ENCODE measurements at regions not wholly inside any gene's neighbourhood (a gene's known extent, or its start where the extent isn't known, plus 50 kb on each side); places are given as distances from the start of the nearest gene placed in this dataset.

GRCh38 chr7:81068-81925 is 111.1 kb upstream of the FAM20C start:
- intact Hi-C loops (cut with micrococcal nuclease): no loop called here
- H3K27ac Mint-ChIP-seq: no peak overlapping the region

GRCh38 chr7:81926-82756 is 110.2 kb upstream of the FAM20C start:
- no peak overlapping the region for H3K27ac Mint-ChIP-seq
- peaks cover 33% of the 10 kb centered on the region for H3K27me3 Mint-ChIP-seq
- no peak overlapping the region for H3K4me3 Mint-ChIP-seq
- peaks cover 54% of the 10 kb centered on the region for H3K4me1 Mint-ChIP-seq (ENCODE audit: low read depth)
- no peaks in the 10 kb centered on the region for H3K9me3 Mint-ChIP-seq
- intact Hi-C loops (cut with micrococcal nuclease): no loop called here
- H3K36me3 Mint-ChIP-seq (ENCODE audit: low read depth): no peaks in the 10 kb centered on the region

More at GRCh38 chr7:81068-81925, 111.1 kb upstream of the FAM20C start:
- Mint-ChIP-seq H3K36me3 (ENCODE audit: low read depth) (no peaks in the 10 kb centered on the region), H3K27me3 (peaks cover 28% of the 10 kb centered on the region), H3K4me3 (peak overlapping the region; percentile 8), H3K9me3 (no peaks in the 10 kb centered on the region), H3K4me1 (ENCODE audit: low read depth) (peaks cover 46% of the 10 kb centered on the region)

GRCh38 chr7:82757-83155 is 109.6 kb upstream of the FAM20C start:
- H3K36me3 Mint-ChIP-seq (ENCODE audit: low read depth): no peaks in the 10 kb centered on the region
- intact Hi-C loops (cut with micrococcal nuclease): no loop called here
- no peak overlapping the region for H3K27ac Mint-ChIP-seq
- H3K4me3 Mint-ChIP-seq: no peak overlapping the region
- H3K9me3 Mint-ChIP-seq: no peaks in the 10 kb centered on the region
- H3K27me3 Mint-ChIP-seq: peaks cover 33% of the 10 kb centered on the region
- H3K4me1 Mint-ChIP-seq (ENCODE audit: low read depth): peaks cover 59% of the 10 kb centered on the region

- no peaks in the 10 kb centered on the region for H3K36me3 Mint-ChIP-seq (ENCODE audit: low read depth)
- H3K9me3 Mint-ChIP-seq: no peaks in the 10 kb centered on the region
- H3K4me3 Mint-ChIP-seq: no peak overlapping the region
- peaks cover 66% of the 10 kb centered on the region for H3K4me1 Mint-ChIP-seq (ENCODE audit: low read depth)
- H3K27ac Mint-ChIP-seq: no peak overlapping the region
- peaks cover 37% of the 10 kb centered on the region for H3K27me3 Mint-ChIP-seq
- intact Hi-C loops (cut with micrococcal nuclease): no loop called here
Measured at GRCh38 chr7:83441-83840, 108.9 kb upstream of the FAM20C start.

GRCh38 chr7:83861-84632 is 108.3 kb upstream of the FAM20C start:
- Mint-ChIP-seq H3K4me1 (ENCODE audit: low read depth) (peaks cover 69% of the 10 kb centered on the region), H3K9me3 (no peaks in the 10 kb centered on the region), H3K36me3 (ENCODE audit: low read depth) (no peaks in the 10 kb centered on the region), H3K4me3 (no peak overlapping the region), H3K27ac (no peak overlapping the region), H3K27me3 (peaks cover 34% of the 10 kb centered on the region)
- intact Hi-C loops (cut with micrococcal nuclease): no loop called here

- Mint-ChIP-seq H3K9me3 (no peaks in the 10 kb centered on the region), H3K27ac (no peak overlapping the region), H3K36me3 (ENCODE audit: low read depth) (no peaks in the 10 kb centered on the region)
Measured at GRCh38 chr7:84633-85020, 107.7 kb upstream of the FAM20C start.

GRCh38 chr7:85074-85882 is 107.1 kb upstream of the FAM20C start:
- Mint-ChIP-seq H3K27me3 (peaks cover 27% of the 10 kb centered on the region), H3K36me3 (ENCODE audit: low read depth) (no peaks in the 10 kb centered on the region), H3K4me1 (ENCODE audit: low read depth) (peaks cover 69% of the 10 kb centered on the region), H3K9me3 (no peaks in the 10 kb centered on the region), H3K27ac (no peak overlapping the region), H3K4me3 (no peak overlapping the region)
- intact Hi-C loops (cut with micrococcal nuclease): no loop called here

More at GRCh38 chr7:84633-85020, 107.7 kb upstream of the FAM20C start:
- H3K4me3 Mint-ChIP-seq: no peak overlapping the region
- intact Hi-C loops (cut with micrococcal nuclease): no loop called here
- peaks cover 69% of the 10 kb centered on the region for H3K4me1 Mint-ChIP-seq (ENCODE audit: low read depth)
- H3K27me3 Mint-ChIP-seq: peaks cover 31% of the 10 kb centered on the region

GRCh38 chr7:85883-86515 is 106.4 kb upstream of the FAM20C start:
- H3K27ac Mint-ChIP-seq: peak overlapping the region; percentile 71
- H3K4me3 Mint-ChIP-seq: no peak overlapping the region
- no peaks in the 10 kb centered on the region for H3K36me3 Mint-ChIP-seq (ENCODE audit: low read depth)
- peaks cover 22% of the 10 kb centered on the region for H3K27me3 Mint-ChIP-seq
- H3K9me3 Mint-ChIP-seq: no peaks in the 10 kb centered on the region
- intact Hi-C loops (cut with micrococcal nuclease): no loop called here
- H3K4me1 Mint-ChIP-seq (ENCODE audit: low read depth): peaks cover 69% of the 10 kb centered on the region

GRCh38 chr7:86629-87028 is 105.7 kb upstream of the FAM20C start:
- intact Hi-C loops (cut with micrococcal nuclease): no loop called here
- Mint-ChIP-seq H3K4me3 (no peak overlapping the region), H3K9me3 (no peaks in the 10 kb centered on the region), H3K27me3 (peaks cover 22% of the 10 kb centered on the region), H3K27ac (peak overlapping the region; percentile 71), H3K4me1 (ENCODE audit: low read depth) (peaks cover 69% of the 10 kb centered on the region), H3K36me3 (ENCODE audit: low read depth) (no peaks in the 10 kb centered on the region)

GRCh38 chr7:87047-87446 is 105.3 kb upstream of the FAM20C start:
- Mint-ChIP-seq H3K4me1 (ENCODE audit: low read depth) (peaks cover 67% of the 10 kb centered on the region), H3K36me3 (ENCODE audit: low read depth) (no peaks in the 10 kb centered on the region), H3K27me3 (peaks cover 25% of the 10 kb centered on the region), H3K4me3 (no peak overlapping the region), H3K27ac (no peak overlapping the region), H3K9me3 (no peaks in the 10 kb centered on the region)
- intact Hi-C loops (cut with micrococcal nuclease): no loop called here

GRCh38 chr7:87671-88070 is 104.7 kb upstream of the FAM20C start:
- Mint-ChIP-seq H3K4me3 (no peak overlapping the region), H3K27ac (peak overlapping the region; percentile 31), H3K36me3 (ENCODE audit: low read depth) (no peaks in the 10 kb centered on the region), H3K4me1 (ENCODE audit: low read depth) (peaks cover 67% of the 10 kb centered on the region), H3K9me3 (no peaks in the 10 kb centered on the region), H3K27me3 (peaks cover 28% of the 10 kb centered on the region)
- intact Hi-C loops (cut with micrococcal nuclease): no loop called here

GRCh38 chr7:88095-88926 is 104.1 kb upstream of the FAM20C start:
- Mint-ChIP-seq H3K36me3 (ENCODE audit: low read depth) (no peaks in the 10 kb centered on the region), H3K27ac (peak overlapping the region; percentile 69), H3K9me3 (no peaks in the 10 kb centered on the region), H3K27me3 (peaks cover 27% of the 10 kb centered on the region), H3K4me3 (no peak overlapping the region), H3K4me1 (ENCODE audit: low read depth) (peaks cover 65% of the 10 kb centered on the region)
- intact Hi-C loops (cut with micrococcal nuclease): no loop called here
